ENCODE measurements at regions not wholly inside any gene's neighbourhood (a gene's known extent, or its start where the extent isn't known, plus 50 kb on each side); places are given as distances from the start of the nearest gene placed in this dataset.
A peak's percentile ranks its signal among the peaks of the same experiment; 100 is the strongest.

DNA sequence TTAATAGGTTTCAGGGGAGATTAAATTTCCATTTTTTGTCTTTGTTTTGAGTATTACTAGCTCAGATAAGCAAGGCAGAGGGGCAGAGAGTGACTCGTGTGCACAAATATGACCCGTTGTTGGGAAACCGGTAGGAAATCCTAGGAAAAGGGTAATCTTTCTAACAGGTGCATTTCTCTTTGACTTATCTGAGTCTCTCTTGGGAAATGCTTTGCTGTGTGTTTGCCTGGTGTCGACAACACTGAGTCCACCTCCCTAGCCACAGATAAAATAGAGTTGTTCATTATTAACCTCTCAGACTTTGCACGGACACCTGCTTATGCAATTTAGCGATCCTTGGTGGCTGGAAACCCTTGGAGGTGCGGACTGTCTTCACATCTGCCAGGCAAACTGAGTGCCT is 164.2 kb downstream of the FGF1 start (continued):
- TF ChIP-seq, protein P1, sequence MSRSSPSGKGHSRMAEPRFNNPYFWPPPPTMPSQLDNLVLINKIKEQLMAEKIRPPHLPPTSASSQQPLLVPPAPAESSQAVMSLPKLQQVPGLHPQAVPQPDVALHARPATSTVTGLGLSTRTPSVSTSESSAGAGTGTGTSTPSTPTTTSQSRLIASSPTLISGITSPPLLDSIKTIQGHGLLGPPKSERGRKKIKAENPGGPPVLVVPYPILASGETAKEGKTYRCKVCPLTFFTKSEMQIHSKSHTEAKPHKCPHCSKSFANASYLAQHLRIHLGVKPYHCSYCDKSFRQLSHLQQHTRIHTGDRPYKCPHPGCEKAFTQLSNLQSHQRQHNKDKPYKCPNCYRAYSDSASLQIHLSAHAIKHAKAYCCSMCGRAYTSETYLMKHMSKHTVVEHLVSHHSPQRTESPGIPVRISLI (CRISPR knock-in tag; IDR thresholded peaks at IDR 0.05; ENCODE audit: borderline replicate concordance): no peak
- TF ChIP-seq GLI4 (CRISPR knock-in tag; IDR thresholded peaks at IDR 0.05; ENCODE audit: borderline replicate concordance) (no peak), NFKBIZ (CRISPR knock-in tag; IDR thresholded peaks at IDR 0.05) (no peak), TBX2 (CRISPR knock-in tag; IDR thresholded peaks at IDR 0.05; ENCODE audit: borderline replicate concordance) (peak; percentile 54; the same call in 1 of the 2 replicates), MLLT10 (CRISPR knock-in tag; IDR thresholded peaks at IDR 0.05) (no peak), ZNF124 (CRISPR knock-in tag; IDR thresholded peaks at IDR 0.05) (no peak), ZSCAN22 (CRISPR knock-in tag; IDR thresholded peaks at IDR 0.05) (no peak), NKX3-1 (CRISPR knock-in tag; IDR thresholded peaks at IDR 0.05) (no peak), ZBTB7B (CRISPR knock-in tag; IDR thresholded peaks at IDR 0.05) (peak; percentile 24; the same call in 1 of the 2 replicates), KDM5B (CRISPR knock-in tag; IDR thresholded peaks at IDR 0.05; ENCODE audit: borderline replicate concordance) (no peak), ISX (CRISPR knock-in tag; conservative IDR thresholded peaks at IDR 0.05) (no peak)
- TF ChIP-seq, protein P2, sequence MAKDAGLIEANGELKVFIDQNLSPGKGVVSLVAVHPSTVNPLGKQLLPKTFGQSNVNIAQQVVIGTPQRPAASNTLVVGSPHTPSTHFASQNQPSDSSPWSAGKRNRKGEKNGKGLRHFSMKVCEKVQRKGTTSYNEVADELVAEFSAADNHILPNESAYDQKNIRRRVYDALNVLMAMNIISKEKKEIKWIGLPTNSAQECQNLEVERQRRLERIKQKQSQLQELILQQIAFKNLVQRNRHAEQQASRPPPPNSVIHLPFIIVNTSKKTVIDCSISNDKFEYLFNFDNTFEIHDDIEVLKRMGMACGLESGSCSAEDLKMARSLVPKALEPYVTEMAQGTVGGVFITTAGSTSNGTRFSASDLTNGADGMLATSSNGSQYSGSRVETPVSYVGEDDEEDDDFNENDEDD (CRISPR knock-in tag; IDR thresholded peaks at IDR 0.05; ENCODE audit: borderline replicate concordance): no peak
- TF ChIP-seq, protein P3, sequence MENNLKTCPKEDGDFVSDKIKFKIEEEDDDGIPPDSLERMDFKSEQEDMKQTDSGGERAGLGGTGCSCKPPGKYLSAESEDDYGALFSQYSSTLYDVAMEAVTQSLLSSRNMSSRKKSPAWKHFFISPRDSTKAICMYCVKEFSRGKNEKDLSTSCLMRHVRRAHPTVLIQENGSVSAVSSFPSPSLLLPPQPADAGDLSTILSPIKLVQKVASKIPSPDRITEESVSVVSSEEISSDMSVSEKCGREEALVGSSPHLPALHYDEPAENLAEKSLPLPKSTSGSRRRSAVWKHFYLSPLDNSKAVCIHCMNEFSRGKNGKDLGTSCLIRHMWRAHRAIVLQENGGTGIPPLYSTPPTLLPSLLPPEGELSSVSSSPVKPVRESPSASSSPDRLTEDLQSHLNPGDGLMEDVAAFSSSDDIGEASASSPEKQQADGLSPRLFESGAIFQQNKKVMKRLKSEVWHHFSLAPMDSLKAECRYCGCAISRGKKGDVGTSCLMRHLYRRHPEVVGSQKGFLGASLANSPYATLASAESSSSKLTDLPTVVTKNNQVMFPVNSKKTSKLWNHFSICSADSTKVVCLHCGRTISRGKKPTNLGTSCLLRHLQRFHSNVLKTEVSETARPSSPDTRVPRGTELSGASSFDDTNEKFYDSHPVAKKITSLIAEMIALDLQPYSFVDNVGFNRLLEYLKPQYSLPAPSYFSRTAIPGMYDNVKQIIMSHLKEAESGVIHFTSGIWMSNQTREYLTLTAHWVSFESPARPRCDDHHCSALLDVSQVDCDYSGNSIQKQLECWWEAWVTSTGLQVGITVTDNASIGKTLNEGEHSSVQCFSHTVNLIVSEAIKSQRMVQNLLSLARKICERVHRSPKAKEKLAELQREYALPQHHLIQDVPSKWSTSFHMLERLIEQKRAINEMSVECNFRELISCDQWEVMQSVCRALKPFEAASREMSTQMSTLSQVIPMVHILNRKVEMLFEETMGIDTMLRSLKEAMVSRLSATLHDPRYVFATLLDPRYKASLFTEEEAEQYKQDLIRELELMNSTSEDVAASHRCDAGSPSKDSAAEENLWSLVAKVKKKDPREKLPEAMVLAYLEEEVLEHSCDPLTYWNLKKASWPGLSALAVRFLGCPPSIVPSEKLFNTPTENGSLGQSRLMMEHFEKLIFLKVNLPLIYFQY (CRISPR knock-in tag; IDR thresholded peaks at IDR 0.05; ENCODE audit: borderline replicate concordance): no peak
- TF ChIP-seq, protein P4, sequence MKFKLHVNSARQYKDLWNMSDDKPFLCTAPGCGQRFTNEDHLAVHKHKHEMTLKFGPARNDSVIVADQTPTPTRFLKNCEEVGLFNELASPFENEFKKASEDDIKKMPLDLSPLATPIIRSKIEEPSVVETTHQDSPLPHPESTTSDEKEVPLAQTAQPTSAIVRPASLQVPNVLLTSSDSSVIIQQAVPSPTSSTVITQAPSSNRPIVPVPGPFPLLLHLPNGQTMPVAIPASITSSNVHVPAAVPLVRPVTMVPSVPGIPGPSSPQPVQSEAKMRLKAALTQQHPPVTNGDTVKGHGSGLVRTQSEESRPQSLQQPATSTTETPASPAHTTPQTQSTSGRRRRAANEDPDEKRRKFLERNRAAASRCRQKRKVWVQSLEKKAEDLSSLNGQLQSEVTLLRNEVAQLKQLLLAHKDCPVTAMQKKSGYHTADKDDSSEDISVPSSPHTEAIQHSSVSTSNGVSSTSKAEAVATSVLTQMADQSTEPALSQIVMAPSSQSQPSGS (CRISPR knock-in tag; IDR thresholded peaks at IDR 0.05): no peak
- TF ChIP-seq, protein P5, sequence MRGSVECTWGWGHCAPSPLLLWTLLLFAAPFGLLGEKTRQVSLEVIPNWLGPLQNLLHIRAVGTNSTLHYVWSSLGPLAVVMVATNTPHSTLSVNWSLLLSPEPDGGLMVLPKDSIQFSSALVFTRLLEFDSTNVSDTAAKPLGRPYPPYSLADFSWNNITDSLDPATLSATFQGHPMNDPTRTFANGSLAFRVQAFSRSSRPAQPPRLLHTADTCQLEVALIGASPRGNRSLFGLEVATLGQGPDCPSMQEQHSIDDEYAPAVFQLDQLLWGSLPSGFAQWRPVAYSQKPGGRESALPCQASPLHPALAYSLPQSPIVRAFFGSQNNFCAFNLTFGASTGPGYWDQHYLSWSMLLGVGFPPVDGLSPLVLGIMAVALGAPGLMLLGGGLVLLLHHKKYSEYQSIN (CRISPR knock-in tag; IDR thresholded peaks at IDR 0.05; ENCODE audit: borderline replicate concordance): no peak
- TF ChIP-seq, protein P6, sequence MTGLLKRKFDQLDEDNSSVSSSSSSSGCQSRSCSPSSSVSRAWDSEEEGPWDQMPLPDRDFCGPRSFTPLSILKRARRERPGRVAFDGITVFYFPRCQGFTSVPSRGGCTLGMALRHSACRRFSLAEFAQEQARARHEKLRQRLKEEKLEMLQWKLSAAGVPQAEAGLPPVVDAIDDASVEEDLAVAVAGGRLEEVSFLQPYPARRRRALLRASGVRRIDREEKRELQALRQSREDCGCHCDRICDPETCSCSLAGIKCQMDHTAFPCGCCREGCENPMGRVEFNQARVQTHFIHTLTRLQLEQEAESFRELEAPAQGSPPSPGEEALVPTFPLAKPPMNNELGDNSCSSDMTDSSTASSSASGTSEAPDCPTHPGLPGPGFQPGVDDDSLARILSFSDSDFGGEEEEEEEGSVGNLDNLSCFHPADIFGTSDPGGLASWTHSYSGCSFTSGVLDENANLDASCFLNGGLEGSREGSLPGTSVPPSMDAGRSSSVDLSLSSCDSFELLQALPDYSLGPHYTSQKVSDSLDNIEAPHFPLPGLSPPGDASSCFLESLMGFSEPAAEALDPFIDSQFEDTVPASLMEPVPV (CRISPR knock-in tag; IDR thresholded peaks at IDR 0.05): no peak
- TF ChIP-seq, protein P7, sequence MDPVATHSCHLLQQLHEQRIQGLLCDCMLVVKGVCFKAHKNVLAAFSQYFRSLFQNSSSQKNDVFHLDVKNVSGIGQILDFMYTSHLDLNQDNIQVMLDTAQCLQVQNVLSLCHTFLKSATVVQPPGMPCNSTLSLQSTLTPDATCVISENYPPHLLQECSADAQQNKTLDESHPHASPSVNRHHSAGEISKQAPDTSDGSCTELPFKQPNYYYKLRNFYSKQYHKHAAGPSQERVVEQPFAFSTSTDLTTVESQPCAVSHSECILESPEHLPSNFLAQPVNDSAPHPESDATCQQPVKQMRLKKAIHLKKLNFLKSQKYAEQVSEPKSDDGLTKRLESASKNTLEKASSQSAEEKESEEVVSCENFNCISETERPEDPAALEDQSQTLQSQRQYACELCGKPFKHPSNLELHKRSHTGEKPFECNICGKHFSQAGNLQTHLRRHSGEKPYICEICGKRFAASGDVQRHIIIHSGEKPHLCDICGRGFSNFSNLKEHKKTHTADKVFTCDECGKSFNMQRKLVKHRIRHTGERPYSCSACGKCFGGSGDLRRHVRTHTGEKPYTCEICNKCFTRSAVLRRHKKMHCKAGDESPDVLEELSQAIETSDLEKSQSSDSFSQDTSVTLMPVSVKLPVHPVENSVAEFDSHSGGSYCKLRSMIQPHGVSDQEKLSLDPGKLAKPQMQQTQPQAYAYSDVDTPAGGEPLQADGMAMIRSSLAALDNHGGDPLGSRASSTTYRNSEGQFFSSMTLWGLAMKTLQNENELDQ (CRISPR knock-in tag; IDR thresholded peaks at IDR 0.05; ENCODE audit: borderline replicate concordance): no peak
